ENCODE measurements at regions not wholly inside any gene's neighbourhood (a gene's known extent, or its start where the extent isn't known, plus 50 kb on each side); places are given as distances from the start of the nearest gene placed in this dataset.

- DNase-seq: no peak
Measured at GRCh38 chr16:64823481-64824075, 298.3 kb downstream of the CDH11 start.

GRCh38 chr16:64809876-64810629 lies 311.8 kb downstream of the CDH11 start:
- DNase-seq: no peak

DNA sequence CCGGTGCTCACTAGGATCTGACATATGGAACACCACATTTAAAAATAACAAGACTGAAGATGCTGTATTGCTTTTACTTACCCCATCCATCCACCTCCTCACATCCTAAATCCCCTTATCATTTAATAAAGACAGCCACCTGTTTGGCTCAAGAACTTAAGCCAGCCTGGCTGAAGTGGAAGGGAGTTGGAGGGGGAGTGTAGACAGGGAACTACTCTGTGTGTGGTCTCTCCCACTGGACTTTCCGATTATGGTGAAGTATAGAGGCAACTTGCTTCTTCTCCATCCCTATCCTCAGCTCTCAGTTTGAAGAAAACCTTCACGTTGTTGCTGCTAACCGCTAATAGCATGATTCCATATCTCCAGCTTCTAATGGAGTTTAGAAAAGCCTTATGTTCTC lies 313.4 kb downstream of the CDH11 start:
- no peak for DNase-seq

GRCh38 chr16:64791756-64792155 lies 330.1 kb downstream of the CDH11 start:
- no peak for DNase-seq

- DNase-seq: no peak
Measured at GRCh38 chr16:64784635-64785034, 337.2 kb downstream of the CDH11 start.

GRCh38 chr16:64782484-64782883 lies 339.4 kb downstream of the CDH11 start:
- no peak for DNase-seq

GRCh38 chr16:64780445-64780844 lies 341.4 kb downstream of the CDH11 start:
- DNase-seq: no peak

DNA sequence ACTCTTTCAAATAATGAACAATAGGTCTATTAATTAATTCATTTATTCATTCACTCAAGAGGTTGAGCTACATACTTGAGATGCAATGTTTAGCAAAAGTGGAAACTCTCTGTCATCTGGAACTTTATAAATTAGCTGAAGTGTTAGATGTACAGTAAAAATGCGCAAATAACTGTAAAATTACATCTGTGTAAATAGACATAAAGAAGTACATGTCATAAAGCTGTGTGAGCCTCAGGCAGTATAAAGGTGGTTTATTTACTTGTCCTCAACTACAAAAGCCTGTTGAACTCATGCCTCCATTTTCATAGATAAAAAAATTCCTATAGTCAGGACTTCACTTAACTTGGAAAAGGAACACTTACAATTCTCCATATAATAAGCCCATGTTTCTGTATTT lies 343.1 kb downstream of the CDH11 start:
- DNase-seq: no peak

GRCh38 chr16:64773638-64774037 lies 348.2 kb downstream of the CDH11 start:
- DNase-seq: no peak

- no peak for DNase-seq
Measured at GRCh38 chr16:64773184-64773583, 348.7 kb downstream of the CDH11 start.

DNA sequence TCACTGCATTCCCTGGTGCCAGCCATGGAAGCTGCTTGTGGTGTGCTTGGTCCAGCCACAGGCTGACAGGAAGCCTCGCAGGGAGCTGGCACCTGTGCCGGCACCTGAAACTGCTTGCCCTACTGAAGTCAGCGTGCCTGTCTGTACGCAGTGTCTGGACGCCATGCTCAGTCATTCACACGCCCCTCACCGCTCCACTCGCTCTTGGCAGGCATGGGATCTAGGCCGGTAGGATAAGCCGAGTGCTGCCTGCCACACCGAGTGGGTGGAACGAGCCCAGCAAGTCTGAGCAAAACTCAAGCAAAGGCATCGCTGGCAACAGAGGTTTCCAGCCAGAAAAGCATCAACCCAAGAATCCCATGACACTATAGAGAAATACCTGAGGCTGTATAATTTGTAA lies 350.6 kb downstream of the CDH11 start:
- no peak for DNase-seq

GRCh38 chr16:64762211-64762610 lies 359.7 kb downstream of the CDH11 start:
- DNase-seq: no peak

GRCh38 chr16:64754279-64754678 lies 367.6 kb downstream of the CDH11 start:
- no peak for DNase-seq

DNA sequence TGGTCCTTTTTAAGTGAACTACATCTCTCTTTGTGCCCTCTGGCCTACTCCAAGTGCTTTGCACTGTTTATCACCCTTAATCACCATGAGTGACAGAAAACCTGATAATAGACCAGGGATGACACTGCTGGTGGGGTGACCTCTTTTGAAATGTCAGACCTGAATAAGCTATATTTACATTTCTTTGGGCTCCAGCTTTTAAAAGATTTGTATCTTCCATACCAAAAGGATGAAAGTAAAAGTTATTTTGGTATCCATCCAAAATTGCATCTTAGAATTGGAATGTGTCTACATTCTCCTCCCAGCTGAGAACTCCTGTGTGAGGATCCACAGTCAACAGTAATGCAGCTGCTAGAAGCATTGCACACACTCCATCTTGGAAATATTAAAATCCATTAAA lies 370.0 kb downstream of the CDH11 start:
- no peak for DNase-seq

DNA sequence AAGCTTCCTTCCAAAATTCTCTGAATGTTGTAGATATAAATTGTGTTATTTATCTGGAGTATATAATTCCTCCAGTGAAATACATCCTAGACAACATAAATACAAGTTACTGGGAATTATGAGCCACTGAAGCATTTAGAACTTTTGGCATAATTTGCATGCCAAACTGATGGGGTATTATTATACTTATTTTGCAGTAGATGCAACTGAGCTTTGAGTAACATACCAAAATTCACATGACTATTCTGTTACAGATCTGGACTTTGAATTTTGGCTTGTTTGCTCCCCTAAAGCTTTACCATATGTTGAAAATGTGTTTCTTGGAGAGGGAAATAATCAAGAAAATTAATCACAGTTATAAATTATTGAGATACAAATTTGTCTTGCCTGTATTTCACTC lies 372.5 kb downstream of the CDH11 start:
- DNase-seq: no peak

- no peak for DNase-seq
Measured at GRCh38 chr16:64745258-64745930, 376.5 kb downstream of the CDH11 start.

DNA sequence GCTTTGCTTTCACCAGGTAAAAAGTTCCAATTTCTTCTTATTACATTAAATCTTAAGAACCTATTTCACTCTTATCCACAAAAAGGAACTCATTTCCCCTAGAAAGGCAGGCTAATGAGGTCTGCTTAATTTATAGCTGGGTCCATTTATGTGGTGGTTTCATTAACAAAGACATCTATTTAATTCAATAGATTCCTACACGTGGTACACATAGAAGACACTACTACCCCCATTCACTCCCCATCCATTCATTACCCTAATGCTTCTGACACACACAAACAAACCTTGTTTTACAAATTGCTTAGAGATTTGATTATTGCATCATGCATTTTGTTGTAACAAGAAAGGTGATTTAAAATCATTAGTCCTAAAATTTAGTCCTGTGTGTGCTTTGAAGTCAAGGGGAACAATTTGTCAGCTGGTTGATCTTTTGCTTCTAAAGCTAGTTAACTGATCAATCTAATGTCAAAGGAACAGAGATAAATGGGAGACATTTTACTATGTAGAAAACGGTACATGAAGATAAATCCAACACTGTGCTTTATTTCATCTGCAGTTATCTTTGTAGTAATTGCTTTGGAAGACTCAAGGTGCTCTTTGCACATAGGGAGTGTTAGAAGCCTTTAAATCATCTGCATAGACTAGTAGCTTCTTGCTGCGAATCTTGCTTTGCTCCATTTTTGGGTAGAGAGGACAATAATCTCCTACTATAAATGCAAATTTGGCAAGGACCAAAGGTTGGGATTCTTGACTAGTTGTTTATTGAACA lies 379.2 kb downstream of the CDH11 start:
- no peak for DNase-seq

DNA sequence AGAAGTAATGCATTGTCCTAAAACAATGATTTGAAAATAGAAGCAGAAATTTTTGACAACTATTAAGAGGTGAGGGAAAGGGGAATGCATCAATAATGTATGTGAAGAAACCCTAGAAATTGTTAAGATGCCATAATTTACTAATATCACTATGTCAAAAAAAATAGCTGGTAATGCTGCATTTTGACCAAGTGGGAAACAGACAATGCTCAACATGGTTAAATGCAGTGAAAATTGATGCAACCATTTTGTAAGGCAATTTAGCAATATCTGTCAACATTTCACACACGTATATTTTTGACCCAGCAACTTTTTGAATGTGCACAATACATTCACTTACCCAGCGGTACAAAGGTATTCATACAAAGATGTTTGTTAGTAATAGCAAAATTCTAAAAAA lies 381.6 kb downstream of the CDH11 start:
- no peak for DNase-seq

DNA sequence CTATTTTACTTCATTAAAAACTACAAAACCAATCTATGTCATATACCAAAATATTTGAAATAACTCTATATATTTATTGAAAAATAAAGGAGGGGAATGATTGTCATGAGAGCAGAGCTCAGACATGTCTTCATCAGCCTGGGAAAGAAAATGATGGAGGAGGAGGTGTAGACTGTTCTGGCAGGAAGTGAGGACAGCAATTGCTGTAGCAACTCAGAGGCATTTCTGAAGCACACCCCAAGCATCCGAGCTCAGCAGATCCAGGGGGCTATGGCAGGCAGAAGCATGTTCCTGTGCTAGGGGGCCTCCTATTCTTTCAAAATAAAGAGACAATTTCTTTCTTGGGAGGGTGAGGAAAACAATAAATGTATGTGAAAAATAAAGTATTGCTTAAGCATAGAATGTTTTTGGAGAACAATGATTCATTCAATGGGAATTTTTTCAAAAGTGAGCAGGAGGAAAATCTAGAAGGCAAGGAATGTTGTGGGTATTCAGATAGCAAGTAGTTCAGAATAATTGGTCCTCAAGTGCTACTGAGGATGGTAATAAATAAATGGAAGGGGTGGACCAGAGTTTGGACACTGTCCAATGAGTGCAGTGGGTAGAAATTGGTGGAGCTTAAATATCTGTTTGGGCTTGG lies 383.4 kb downstream of the CDH11 start:
- no peak for DNase-seq

DNA sequence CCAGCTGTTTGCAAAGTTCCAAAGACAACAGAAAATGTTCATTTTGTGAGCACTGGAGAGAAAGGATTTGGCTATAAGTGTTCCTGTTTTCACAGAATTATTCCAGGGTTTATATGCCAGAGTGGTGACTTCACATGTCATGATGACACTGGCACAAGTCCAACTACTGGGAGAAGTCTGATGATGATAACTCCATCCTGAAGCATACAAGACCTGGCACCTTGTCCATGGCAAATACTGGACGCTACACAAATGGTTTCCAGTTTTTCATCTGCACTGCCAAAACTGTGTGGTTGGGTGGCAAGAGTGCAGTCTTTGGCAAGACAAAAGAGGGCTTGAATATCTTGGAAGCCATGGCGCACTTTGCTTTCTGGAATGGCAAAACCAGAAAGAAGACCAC lies 385.0 kb downstream of the CDH11 start:
- DNase-seq: no peak

- DNase-seq: no peak
Measured at GRCh38 chr16:64731891-64732290, 390.0 kb downstream of the CDH11 start.

GRCh38 chr16:64730261-64730660 lies 391.6 kb downstream of the CDH11 start:
- DNase-seq: no peak

DNA sequence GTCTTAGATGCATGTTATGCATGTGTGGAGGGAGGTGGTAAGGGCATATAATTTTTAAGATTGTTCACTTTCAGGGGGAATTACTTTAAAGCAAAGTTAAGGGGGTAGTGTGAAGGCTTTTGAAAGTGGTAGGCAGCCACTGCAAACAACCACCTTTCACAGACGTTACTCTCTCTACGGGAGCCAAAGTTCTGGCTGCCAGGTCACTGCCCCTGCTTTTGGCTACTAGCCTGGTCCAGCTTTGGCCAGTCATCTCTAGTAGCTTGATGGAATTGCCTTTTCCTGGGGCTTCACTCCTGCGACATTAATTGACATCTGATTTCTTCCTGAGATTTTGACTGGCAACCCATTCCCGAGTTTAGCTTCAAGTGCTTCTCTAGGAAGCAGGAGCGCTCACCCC lies 397.5 kb downstream of the CDH11 start:
- DNase-seq: no peak
